ENCODE measurements at regions not wholly inside any gene's neighbourhood (a gene's known extent, or its start where the extent isn't known, plus 50 kb on each side); places are given as distances from the start of the nearest gene placed in this dataset.

GRCh38 chr1:169012416-169012815 is 94.1 kb upstream of the ATP1B1 start:
- H3K4me1 Mint-ChIP-seq: no peaks in the 10 kb centered on the region
- no peaks in the 10 kb centered on the region for H3K27me3 Mint-ChIP-seq (ENCODE audit: low read depth)
- H3K36me3 Mint-ChIP-seq (ENCODE audit: low read depth): no peaks in the 10 kb centered on the region
- no peak for TF ChIP-seq CTCF (conservative IDR thresholded peaks at IDR 0.05)
- no peaks in the 10 kb centered on the region for H3K9me3 Mint-ChIP-seq
- no peak overlapping the region for H3K4me3 Mint-ChIP-seq
- no peak for DNase-seq (ENCODE audit: low read depth, low spot score)
- no peak overlapping the region for H3K27ac Mint-ChIP-seq (ENCODE audit: unreplicated experiment)

- Mint-ChIP-seq H3K9me3 (no peaks in the 10 kb centered on the region), H3K4me3 (no peak overlapping the region), H3K36me3 (ENCODE audit: low read depth) (no peaks in the 10 kb centered on the region), H3K27me3 (ENCODE audit: low read depth) (peaks cover 3% of the 10 kb centered on the region), H3K4me1 (no peaks in the 10 kb centered on the region), H3K27ac (ENCODE audit: unreplicated experiment) (no peak overlapping the region)
- TF ChIP-seq CTCF (conservative IDR thresholded peaks at IDR 0.05): no peak
- DNase-seq (ENCODE audit: low read depth, low spot score): no peak
Observed at GRCh38 chr1:169013821-169014220, 92.7 kb upstream of the ATP1B1 start.

GRCh38 chr1:169015464-169015863 is 91.0 kb upstream of the ATP1B1 start:
- H3K4me1 Mint-ChIP-seq: no peaks in the 10 kb centered on the region
- no peaks in the 10 kb centered on the region for H3K9me3 Mint-ChIP-seq
- TF ChIP-seq CTCF (conservative IDR thresholded peaks at IDR 0.05): no peak
- no peak overlapping the region for H3K4me3 Mint-ChIP-seq
- H3K36me3 Mint-ChIP-seq (ENCODE audit: low read depth): no peaks in the 10 kb centered on the region
- H3K27ac Mint-ChIP-seq (ENCODE audit: unreplicated experiment): no peak overlapping the region
- no peak for DNase-seq (ENCODE audit: low read depth, low spot score)
- H3K27me3 Mint-ChIP-seq (ENCODE audit: low read depth): peaks cover 7% of the 10 kb centered on the region

GRCh38 chr1:169018751-169019150 is 87.7 kb upstream of the ATP1B1 start:
- DNase-seq (ENCODE audit: low read depth, low spot score): no peak
- no peak overlapping the region for H3K4me3 Mint-ChIP-seq
- H3K36me3 Mint-ChIP-seq (ENCODE audit: low read depth): no peaks in the 10 kb centered on the region
- H3K9me3 Mint-ChIP-seq: no peaks in the 10 kb centered on the region
- no peak overlapping the region for H3K27ac Mint-ChIP-seq (ENCODE audit: unreplicated experiment)
- no peaks in the 10 kb centered on the region for H3K4me1 Mint-ChIP-seq
- peaks cover 9% of the 10 kb centered on the region for H3K27me3 Mint-ChIP-seq (ENCODE audit: low read depth)
- TF ChIP-seq CTCF (conservative IDR thresholded peaks at IDR 0.05): no peak

GRCh38 chr1:169019419-169020058 is 87.0 kb upstream of the ATP1B1 start:
- Mint-ChIP-seq H3K4me1 (no peaks in the 10 kb centered on the region), H3K27ac (ENCODE audit: unreplicated experiment) (no peak overlapping the region), H3K36me3 (ENCODE audit: low read depth) (no peaks in the 10 kb centered on the region), H3K9me3 (no peaks in the 10 kb centered on the region), H3K4me3 (no peak overlapping the region), H3K27me3 (ENCODE audit: low read depth) (peaks cover 9% of the 10 kb centered on the region)
- TF ChIP-seq CTCF (conservative IDR thresholded peaks at IDR 0.05): no peak
- no peak for DNase-seq (ENCODE audit: low read depth, low spot score)

Measured in neural crest cell (in vitro differentiated cells).